ENCODE measurements at regions not wholly inside any gene's neighbourhood (a gene's known extent, or its start where the extent isn't known, plus 50 kb on each side); places are given as distances from the start of the nearest gene placed in this dataset.

DNA sequence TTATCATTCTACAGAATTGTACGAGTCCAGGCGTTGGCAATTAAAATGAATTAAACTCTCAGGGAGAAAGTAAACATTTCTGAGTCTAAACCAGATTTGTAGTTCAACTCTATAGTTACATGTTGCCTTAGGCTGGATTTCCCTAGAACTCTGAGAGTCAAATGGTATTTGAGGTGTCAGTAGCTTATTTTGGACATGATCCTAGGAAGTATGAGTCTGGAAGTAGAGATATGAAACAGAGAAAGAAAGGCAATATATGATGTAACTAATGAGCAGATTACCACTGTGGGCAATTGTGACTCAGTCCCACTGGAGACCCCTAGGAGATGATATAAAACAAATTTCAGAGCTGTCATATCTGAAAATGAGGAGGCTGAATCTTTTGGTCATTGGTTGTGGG is 199.1 kb upstream of the UBE2E3 start:
- no peak for DNase-seq (ENCODE audit: low read depth in 1 of 2, low spot score in 1 of 2)
- H3K27me3 ChIP-seq (ENCODE audit: insufficient read depth, poor library complexity, severe bottlenecking): no peaks in the 10 kb centered on the region
- H3K27ac ChIP-seq (replicated peaks): no peak overlapping the region
- TF ChIP-seq, protein P1, sequence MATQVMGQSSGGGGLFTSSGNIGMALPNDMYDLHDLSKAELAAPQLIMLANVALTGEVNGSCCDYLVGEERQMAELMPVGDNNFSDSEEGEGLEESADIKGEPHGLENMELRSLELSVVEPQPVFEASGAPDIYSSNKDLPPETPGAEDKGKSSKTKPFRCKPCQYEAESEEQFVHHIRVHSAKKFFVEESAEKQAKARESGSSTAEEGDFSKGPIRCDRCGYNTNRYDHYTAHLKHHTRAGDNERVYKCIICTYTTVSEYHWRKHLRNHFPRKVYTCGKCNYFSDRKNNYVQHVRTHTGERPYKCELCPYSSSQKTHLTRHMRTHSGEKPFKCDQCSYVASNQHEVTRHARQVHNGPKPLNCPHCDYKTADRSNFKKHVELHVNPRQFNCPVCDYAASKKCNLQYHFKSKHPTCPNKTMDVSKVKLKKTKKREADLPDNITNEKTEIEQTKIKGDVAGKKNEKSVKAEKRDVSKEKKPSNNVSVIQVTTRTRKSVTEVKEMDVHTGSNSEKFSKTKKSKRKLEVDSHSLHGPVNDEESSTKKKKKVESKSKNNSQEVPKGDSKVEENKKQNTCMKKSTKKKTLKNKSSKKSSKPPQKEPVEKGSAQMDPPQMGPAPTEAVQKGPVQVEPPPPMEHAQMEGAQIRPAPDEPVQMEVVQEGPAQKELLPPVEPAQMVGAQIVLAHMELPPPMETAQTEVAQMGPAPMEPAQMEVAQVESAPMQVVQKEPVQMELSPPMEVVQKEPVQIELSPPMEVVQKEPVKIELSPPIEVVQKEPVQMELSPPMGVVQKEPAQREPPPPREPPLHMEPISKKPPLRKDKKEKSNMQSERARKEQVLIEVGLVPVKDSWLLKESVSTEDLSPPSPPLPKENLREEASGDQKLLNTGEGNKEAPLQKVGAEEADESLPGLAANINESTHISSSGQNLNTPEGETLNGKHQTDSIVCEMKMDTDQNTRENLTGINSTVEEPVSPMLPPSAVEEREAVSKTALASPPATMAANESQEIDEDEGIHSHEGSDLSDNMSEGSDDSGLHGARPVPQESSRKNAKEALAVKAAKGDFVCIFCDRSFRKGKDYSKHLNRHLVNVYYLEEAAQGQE (IDR thresholded peaks at IDR 0.05; ENCODE audit: insufficient replicate concordance, low read depth): no peak
- no peak overlapping the region for H3K4me3 ChIP-seq (replicated peaks; ENCODE audit: insufficient read depth, low read length)

- H3K27me3 ChIP-seq (ENCODE audit: insufficient read depth, poor library complexity, severe bottlenecking): no peaks in the 10 kb centered on the region
- no peak for DNase-seq (ENCODE audit: low read depth in 1 of 2, low spot score in 1 of 2)
- H3K27ac ChIP-seq (replicated peaks): no peak overlapping the region
- no peak overlapping the region for H3K4me3 ChIP-seq (replicated peaks; ENCODE audit: insufficient read depth, low read length)
- TF ChIP-seq SPI1 (IDR thresholded peaks at IDR 0.05; ENCODE audit: borderline replicate concordance, low read depth) (no peak), POLR2AphosphoS5 (IDR thresholded peaks at IDR 0.05; ENCODE audit: low read depth) (no peak), CTCF (IDR thresholded peaks at IDR 0.05; ENCODE audit: insufficient read depth, low read length) (no peak), GABPA (IDR thresholded peaks at IDR 0.05; ENCODE audit: low read depth) (no peak)
- TF ChIP-seq, protein P1 (IDR thresholded peaks at IDR 0.05; ENCODE audit: insufficient replicate concordance, low read depth): no peak
These were observed 202.1 kb upstream of the UBE2E3 start for GRCh38 chr2:180778291-180778690.

- no peak overlapping the region for H3K4me3 ChIP-seq (replicated peaks; ENCODE audit: insufficient read depth, low read length)
- DNase-seq (ENCODE audit: low read depth in 1 of 2, low spot score in 1 of 2): no peak
- H3K27ac ChIP-seq (replicated peaks): no peak overlapping the region
- TF ChIP-seq POLR2AphosphoS5 (IDR thresholded peaks at IDR 0.05; ENCODE audit: low read depth) (no peak), CTCF (IDR thresholded peaks at IDR 0.05; ENCODE audit: insufficient read depth, low read length) (no peak), SPI1 (IDR thresholded peaks at IDR 0.05; ENCODE audit: borderline replicate concordance, low read depth) (no peak), GABPA (IDR thresholded peaks at IDR 0.05; ENCODE audit: low read depth) (no peak)
- TF ChIP-seq, protein P1 (IDR thresholded peaks at IDR 0.05; ENCODE audit: insufficient replicate concordance, low read depth): no peak
- H3K27me3 ChIP-seq (ENCODE audit: insufficient read depth, poor library complexity, severe bottlenecking): no peaks in the 10 kb centered on the region
These were observed 203.5 kb upstream of the UBE2E3 start for GRCh38 chr2:180776921-180777320.

GRCh38 chr2:180775711-180776110 is 204.7 kb upstream of the UBE2E3 start:
- no peak for DNase-seq (ENCODE audit: low read depth in 1 of 2, low spot score in 1 of 2)
- Histone ChIP-seq H3K27me3 (ENCODE audit: insufficient read depth, poor library complexity, severe bottlenecking) (no peaks in the 10 kb centered on the region), H3K4me3 (replicated peaks; ENCODE audit: insufficient read depth, low read length) (no peak overlapping the region), H3K27ac (replicated peaks) (no peak overlapping the region)
- TF ChIP-seq POLR2AphosphoS5 (IDR thresholded peaks at IDR 0.05; ENCODE audit: low read depth) (no peak), CTCF (IDR thresholded peaks at IDR 0.05; ENCODE audit: insufficient read depth, low read length) (no peak), GABPA (IDR thresholded peaks at IDR 0.05; ENCODE audit: low read depth) (no peak), SPI1 (IDR thresholded peaks at IDR 0.05; ENCODE audit: borderline replicate concordance, low read depth) (no peak)
- TF ChIP-seq, protein P1 (IDR thresholded peaks at IDR 0.05; ENCODE audit: insufficient replicate concordance, low read depth): no peak
